SKM-1 (cell line): ENCODE measurements at regions not wholly inside any gene's neighbourhood (a gene's known extent, or its start where the extent isn't known, plus 50 kb on each side); places are given as distances from the start of the nearest gene placed in this dataset.
"Not testable (repeated sequence)": the region's sequence is repeated elsewhere in the genome, so short reads cannot be mapped to it uniquely, and the experiment has no call there.

ENCODE experiments used
- DNase-seq: peaks from one replicate; lab custom pipeline; 2025; ENCODE audit not compliant: unreplicated experiment; lab: John Stamatoyannopoulos, UW

DNA sequence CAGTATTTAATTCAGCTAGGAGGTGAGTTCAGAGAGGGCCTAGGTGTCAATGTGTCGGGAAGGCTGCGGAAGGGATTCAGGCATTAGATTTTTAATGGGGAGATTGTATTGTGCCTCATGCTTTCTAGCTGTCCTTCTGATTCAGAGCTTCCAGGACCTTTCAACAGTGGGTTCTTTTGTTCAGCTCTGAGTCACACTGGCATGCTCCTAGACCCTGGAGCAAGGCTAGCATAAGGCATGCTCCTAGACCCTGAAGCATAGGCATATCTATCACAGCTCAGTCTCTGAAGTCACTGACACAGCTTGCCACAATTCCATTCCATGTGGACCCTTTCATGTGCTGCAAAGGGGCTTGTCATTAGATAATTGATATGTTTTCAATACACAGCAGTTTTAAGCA lies 396.9 kb downstream of the RAB38 start:
- no peak for DNase-seq

DNA sequence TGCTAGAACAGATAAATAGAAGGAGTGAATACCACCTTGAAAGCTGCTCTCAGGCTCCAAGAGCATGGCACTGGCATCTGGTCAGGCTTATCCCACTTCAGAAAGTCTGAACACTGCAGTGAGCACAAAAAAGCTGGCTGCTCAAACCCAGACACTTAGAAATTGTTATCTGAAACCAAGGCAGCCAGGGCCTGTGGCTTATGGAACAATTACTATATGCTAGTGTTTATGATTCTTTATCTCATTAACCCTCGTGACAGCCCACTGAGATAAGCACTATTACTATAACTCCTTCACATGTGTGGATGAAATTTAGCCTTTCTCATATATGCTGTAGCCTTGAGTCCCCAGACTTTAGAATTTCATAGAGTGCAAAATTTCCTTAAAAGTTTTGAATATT lies 400.2 kb downstream of the RAB38 start:
- no peak for DNase-seq

DNA sequence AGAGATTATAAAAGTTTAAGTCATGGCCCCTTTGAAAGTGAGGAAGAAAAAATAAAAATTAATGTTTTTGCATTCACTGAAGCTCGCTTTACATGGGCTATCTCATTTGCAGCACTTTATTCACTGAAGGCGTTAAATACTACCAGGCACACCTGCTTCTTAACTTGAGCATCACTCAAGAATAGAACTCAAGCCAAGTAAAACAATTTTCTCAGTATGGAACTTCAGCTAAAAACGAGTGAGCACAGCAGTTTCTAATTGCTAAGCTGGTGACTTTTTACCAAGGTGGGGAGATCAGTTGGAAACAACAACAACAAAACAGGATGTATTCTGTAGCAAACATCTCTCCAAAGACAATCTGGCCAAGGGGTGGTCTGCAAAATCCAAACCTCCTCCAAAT lies 405.6 kb downstream of the RAB38 start:
- no peak for DNase-seq

DNA sequence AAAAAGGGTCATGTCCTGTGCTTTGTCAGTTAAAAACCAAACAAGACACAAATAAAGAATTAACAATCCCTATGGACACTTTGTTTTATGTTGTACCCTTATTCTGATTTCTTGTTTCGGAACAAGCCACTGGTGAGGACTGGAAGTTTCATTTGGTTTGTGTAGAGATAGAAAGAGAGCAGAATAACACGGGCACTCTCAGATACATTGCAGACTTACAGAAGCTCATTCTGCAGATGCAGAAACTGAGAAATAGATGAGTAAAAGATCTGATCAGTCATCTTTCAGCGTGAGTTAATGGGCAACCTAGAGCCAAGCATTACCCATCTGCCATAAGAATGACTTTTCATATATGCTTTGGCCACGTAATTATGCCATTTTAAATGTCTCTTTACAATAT lies 407.6 kb downstream of the RAB38 start:
- no peak for DNase-seq

DNA sequence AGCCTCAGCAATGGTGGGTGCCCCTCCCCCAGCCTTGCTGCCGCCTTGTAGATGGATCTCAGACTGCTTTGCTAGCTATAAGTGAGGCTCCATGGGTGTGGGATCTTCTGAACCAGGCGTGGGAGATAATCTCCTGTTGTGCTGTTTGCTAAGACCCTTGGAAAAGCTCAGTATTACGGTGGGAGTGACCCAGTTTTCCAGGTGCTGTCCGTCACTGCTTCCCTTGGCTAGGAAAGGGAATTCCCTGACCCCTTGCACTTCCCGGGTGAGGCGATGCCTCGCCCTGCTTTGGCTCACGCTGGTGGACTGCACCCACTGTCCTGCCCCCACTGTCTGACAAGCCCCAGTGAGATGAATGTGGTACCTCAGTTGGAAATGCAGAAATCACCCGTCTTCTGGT lies 411.2 kb downstream of the RAB38 start:
- DNase-seq, result not testable (repeated sequence)

DNA sequence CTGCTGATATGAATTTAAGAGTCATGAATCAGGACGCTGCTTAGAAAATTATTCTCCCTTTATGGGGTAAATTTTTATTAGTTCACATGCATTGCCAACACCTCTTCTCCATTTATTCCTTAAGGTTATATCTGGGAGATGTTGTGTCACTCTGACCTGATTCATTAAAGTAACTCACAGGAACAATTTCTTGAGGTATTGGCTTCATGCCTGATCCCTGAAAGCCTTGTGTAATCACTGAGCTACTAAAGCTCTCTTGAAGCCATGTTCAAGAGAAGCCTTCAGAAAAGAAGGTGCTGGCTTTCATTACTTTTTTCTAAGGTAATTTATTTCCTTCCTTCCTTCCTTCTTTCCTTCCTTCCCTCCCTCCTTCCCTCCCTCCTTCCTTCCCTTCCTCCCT lies 420.6 kb downstream of the RAB38 start:
- DNase-seq, result no peak

DNA sequence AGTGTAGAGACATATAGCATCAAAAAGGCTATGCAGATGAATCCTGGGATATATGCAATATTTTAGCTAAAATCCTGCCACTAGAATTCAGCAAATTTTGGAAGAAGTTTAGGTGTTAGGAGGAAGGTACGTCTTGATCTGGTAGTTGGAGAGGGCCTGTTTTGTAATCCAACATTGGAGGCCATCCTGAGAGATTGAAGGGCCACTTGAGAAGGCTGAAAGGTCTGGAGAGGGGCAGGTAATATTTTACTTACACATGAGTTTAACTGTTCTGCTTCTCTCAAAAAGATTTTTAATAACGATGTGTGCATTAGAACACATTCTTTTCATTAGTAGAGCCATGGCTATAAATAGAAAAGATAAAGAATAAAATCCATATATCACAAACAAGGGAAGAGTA lies 422.1 kb downstream of the RAB38 start:
- no peak for DNase-seq

DNA sequence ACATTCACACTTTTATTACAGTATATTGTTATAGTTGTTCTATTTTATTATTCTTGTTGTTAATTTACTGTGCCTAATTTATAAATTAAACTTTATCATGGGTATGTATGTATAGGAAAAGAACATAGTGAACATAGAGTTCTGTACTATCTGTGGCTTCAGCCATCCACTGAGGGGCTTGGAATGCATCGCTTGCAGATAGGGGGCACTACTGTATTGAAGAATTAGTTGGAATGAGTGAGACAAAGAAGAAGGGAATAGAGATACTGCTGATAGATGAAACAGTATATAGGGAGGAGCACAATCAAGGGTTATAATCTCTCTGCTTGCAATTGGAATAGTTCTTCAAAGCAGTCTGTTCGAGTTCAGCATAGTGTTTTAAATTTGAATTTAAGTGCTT lies 432.2 kb downstream of the RAB38 start:
- DNase-seq, result no peak

DNA sequence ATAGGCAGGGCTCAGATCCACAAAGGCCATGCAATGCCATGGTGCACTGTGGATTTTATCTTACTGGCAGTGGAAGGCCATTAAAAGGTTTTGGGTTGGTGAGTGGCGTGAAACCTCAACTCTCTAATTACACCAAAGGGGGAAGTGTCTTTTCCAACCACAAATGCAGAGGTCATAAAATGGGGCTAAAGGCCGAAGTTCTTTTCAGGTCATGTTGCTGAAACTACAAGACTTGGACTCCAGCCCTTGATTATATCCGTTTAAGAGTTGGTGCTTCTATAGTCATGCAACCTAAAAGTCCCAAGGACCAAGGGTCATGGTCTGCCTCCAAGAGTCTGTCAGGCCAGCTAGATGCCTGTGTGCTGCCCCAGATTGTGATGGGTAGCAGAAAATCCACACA lies 434.3 kb downstream of the RAB38 start:
- DNase-seq, result peak; percentile 10

DNA sequence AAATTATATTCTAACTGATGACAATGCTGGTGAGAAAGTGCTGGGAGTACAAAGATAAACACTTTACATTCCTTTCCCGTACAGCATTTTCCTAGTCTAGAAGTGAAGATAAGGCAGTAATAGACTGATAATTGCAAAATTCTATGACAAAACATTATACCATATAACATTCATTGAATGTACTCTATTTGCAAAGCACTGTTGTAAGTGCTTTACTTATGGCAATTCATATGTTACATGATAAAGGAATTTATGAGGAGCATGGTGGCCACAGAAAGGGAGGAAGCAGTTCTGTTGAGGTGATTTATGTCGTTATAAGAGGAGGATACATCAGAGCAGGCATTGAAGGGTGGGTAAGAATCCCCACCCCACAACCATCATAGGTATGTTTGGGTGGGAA lies 434.8 kb downstream of the RAB38 start:
- DNase-seq, result no peak

DNA sequence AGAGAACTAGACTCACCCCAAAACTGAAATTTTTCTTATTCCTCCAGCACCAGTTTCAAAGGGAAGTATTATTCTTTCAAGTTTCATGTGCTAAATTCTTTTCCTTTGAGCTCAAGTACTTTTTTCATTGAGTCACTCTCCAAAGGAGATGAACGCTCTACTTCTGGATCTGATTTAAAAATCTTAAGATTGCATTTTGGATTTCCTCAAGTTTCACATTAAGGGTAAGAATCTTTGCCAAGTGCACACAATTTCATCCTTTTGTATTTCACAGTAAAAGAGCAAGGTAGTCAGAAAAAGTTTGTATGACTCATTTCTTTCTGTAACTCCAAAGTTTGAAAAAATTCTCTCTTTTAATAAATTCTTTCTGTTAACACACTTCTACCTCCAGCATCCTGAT lies 435.5 kb downstream of the RAB38 start:
- DNase-seq, result no peak

DNA sequence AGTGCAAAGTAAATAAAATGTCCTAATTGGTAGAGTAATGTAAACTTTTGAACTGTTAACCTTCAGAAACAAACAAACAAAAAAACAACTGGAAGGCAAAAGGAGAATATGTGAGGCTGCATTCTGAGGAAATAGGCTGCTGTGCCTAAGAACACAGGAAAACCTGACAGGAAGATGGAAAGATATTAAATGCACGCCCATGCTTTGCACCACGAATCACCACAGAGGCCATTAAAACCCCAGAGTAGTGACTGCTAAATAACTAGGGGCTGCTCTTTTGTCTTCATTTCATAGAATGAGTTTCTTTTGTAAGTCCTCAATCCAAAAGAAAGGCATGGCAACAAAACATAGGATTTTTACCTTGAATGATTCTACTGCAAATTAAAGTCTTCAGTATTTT lies 436.0 kb downstream of the RAB38 start:
- no peak for DNase-seq

DNA sequence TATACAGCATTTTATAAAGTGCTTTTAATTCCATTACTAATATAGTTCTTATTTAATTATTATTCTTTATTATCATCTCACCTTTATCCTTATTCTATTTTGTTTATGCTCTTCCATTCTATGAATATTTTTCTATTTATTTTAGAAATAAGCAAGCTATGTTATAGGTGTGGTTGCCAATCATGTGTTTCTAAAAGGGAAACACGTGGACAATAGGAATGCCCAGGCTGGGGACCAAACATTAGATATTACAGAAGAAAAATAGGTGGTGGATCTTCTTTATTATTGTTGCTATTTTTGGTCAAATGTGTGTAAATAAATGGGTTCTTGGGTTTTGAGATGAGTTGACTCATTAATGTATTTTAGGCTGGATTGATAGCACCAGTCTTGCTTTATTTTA lies 438.3 kb downstream of the RAB38 start:
- no peak for DNase-seq

DNA sequence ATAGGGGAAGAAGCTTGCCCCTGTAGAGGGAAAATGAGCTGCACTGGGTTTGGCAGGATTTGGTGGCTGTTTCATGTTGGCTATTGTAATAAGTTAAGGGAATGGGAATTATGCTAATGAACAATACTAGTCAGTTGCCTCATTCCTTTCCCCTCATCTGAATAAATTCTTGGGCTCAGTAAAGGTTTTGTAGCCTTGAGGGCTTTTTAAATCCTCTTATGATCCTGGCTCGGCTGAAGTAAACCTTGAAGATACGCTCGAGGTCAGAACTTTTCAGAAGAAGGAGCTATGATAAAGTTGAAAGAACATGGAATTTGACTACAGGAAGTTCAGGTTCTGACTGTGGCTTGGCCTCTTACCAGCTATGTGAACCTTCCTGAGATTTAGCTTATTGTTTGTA lies 448.7 kb downstream of the RAB38 start:
- no peak for DNase-seq

DNA sequence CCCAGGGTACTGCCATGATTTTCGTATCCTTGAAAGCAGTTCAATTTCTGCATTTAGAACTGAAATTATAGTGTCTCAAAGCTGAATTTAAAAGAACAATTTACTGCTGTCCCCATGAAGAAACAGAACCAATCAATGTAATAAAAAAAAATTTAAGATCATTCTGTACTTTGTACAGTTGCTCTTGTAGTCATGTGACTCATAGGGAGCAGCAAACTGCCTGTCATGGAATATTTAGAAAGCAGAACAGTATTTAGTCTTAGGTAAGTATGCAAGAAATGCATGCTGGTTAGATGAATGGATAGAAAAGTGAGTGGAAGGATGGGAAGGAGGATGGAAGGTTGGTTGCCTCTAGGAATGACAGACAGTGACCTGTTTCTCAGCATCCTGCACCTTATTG lies 450.9 kb downstream of the RAB38 start:
- DNase-seq, result no peak

DNA sequence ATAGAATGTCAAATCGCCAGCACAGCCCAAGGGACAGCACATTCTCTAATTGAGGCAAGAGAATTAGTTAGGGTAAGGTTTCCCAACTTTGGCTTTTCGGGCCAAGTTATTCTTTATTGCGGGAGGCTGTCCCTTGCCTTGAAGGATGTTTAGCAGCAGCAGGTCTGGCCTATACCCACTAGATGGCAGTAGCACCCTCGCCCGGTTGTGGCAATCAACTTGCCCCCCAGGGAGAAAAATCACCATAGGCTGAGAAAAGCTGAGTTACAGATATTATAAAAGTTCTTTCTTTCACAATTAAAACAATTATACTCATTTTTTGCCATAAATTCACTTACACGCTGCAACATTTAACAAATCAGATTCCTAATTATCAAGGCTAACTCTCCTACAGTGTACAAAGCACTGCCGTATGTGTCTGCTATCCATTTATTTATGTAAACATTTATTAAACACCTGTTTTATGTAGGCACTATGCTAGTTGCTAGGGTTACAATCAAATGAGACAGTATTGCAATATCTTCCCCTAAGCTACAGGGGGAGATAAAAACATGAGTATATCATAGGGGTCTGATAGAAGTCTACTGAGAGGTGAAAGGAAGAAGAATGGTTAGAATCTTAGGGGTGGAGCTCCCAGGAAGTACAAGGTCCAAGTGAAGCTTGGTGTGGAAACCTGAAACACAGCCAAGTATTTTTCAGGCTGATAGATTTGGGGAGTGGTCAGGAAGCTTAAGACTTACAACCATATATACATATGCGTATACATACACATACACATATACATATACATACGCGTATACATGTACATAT lies 452.3 kb downstream of the RAB38 start:
- peak; percentile 6 for DNase-seq

DNA sequence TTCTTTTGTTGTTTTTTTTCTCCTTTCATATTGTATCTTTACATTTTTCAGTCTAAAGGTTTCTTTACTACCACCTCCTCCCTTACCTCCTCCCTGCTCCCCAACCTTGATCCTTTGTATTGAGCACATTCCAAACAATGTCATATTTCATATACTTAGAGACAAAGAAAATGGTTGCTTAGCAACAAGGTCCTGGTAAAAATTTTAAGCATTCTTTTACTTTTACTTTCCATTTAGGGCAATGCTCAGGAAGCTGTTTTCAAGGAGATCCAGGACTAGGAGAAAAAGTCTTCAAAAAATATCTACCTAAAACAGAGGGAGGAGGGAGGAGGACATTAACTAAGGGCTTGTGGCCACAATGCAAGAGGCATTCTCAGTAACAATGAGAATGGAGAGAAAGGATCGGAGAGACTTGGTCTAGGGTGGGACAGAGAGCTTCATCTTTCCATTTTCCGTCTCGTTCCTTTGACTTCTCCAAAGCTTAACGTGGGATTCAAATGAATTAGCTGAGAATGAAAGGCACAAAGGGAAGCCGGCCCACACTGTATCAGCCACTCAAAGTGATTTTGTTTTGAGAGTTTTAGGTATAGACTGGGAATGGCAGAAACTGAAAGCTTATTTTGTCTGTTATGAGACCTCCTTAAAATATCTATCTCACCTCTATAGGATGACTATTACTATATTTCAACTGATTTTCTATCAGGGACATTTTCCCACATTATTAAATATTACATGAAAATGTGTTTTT lies 455.7 kb downstream of the RAB38 start:
- DNase-seq, result no peak

DNA sequence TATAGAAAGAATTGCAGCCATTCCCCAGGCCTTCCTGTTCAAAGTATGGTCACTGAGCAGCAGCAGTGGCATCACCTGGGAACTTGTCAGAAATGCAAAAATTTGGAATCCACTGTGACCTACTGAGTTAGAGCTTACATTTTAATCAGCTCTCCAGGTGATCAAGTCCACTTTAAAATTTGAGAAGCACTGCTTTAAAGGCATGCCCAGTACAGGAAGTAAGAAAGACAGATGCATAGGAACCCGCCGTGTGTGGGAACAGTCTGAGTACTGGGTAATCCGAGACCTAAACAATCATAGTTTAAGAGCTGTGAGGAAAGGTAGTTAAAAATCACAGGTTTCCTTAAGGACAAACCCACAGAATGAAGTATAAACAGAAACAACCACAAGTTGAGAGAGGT lies 462.4 kb downstream of the RAB38 start:
- no peak for DNase-seq

DNA sequence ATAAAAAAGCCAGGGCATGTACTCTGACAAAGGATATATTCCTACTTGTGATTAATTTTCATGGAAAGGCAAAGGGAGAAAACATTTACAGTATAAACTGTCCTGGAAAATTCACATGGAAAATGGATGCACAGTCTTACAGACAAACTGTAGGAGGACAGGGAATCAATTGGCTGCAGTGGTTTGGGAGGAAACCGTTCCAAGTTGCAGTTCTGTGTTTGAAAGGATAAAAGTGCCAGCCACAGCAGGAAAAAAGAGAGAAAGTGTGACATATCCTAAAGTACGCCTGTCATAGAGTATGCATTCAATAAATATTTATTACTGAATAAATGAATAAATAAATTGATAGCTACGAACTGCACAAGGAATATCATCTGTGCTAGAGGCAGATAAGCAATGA lies 462.9 kb downstream of the RAB38 start:
- DNase-seq, result no peak

DNA sequence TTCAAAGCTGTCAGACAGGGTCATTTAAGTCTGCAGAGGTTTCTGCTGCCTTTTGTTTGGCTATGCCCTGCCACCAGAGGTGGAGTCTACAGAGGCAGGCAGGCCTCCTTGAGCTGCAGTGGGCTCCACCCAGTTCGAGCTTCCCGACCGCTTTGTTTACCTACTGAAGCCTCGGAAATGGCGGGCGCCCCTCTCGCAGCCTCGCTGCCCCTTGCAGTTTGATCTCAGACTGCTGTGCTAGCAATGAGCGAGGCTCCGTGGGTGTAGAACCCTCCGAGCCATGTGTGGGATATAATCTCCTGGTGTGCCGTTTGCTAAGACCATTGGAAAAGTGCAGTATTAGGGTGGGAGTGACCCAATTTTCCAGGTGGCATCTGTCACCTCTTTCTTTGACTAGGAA lies 471.7 kb downstream of the RAB38 start:
- not testable (repeated sequence) for DNase-seq

DNA sequence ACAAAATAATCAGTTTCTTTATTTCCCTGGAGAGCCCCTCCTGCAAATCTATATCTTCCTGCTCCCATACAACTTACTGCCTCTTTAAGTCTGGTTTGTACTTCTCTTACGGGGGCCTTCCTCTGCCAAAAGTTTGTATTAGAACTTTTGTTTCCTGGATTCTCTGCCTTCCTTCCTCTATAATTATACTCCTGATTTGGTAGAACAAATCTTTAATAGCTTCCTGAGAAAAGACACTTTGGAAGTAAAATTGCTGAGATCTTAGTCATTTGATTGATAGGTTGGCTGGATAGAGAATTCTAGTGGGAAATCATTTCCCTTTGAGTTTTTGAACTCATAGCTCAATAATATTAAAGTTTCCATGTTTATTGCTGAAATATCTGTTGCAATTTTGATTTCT lies 499.2 kb downstream of the RAB38 start:
- no peak for DNase-seq

DNA sequence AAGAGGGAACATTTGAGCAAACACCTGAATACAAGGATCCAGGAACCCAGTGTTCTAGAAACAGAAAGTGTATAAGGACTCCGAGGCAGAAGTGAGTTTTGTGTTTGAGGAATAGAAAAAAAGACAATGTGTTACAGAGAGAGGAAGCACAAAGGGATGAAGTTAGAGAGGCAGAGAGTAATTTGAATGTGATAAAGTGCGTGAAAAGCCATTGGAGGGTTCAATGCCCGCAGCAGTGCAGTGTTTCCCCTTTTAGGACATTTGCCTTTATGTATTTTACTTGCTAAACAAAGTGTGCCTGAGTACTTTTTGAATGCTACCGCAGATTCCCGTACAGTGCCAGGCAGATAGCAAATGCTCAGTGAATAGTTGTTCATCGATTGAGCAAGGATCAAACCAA lies 508.5 kb downstream of the RAB38 start:
- DNase-seq, result no peak

DNA sequence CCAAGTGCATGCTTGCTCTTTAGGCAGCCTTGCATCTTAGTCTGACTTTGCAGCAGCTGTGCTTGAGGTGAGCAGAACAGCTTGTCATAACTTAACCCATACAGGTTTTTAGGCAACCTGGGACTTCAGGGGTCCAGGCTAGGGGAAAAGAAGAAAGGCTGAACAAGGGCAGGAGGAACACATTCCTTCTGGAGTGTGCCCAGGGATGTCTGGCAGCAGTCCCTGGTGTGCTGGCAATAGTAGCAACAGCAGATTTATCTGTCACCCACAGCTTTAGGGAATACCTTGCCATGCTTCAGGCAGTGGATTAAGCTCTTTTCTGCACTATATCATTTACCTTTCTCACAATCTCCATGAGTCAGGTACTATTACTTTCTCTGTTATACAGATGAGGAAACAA lies 513.0 kb downstream of the RAB38 start:
- DNase-seq, result no peak
